HG03432 (cell line): ENCODE measurements at regions not wholly inside any gene's neighbourhood (a gene's known extent, or its start where the extent isn't known, plus 50 kb on each side); places are given as distances from the start of the nearest gene placed in this dataset.
"Not testable (repeated sequence)": the region's sequence is repeated elsewhere in the genome, so short reads cannot be mapped to it uniquely, and the experiment has no call there.

Source experiments
- ATAC-seq: cut with Tn5 transposase; IDR thresholded peaks from one replicate; pipeline ENCODE4 v1.9.1; 2021; ENCODE audit warnings: mild to moderate bottlenecking, moderate library complexity; ENCODE audit not compliant: unreplicated experiment

- no peak for ATAC-seq
Observed at GRCh38 chr12:88918161-88918560, 337.9 kb upstream of the KITLG start.

GRCh38 chr12:88914967-88915366, 334.7 kb upstream of the KITLG start:
- ATAC-seq, result no peak

DNA sequence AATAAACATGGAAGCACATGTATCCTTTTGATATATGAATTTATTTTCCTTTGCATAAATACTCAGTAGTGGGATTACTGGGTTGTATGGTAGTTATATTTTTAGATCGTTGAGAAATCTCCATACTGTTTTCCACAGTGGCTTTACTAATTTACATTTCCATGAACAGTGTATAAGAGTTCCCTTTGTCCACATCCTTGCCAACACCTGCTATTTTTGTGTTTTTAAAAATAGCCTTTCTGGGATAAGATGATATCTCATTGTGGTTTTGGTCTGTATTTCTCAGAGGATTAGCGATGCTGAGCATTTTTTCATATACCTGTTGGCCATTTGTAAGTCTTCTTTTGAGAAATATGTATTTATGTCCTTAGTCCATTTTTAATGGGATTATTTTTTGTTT, 329.2 kb upstream of the KITLG start:
- no peak for ATAC-seq

- ATAC-seq, result no peak
Observed at GRCh38 chr12:88908345-88908744, 328.1 kb upstream of the KITLG start.

DNA sequence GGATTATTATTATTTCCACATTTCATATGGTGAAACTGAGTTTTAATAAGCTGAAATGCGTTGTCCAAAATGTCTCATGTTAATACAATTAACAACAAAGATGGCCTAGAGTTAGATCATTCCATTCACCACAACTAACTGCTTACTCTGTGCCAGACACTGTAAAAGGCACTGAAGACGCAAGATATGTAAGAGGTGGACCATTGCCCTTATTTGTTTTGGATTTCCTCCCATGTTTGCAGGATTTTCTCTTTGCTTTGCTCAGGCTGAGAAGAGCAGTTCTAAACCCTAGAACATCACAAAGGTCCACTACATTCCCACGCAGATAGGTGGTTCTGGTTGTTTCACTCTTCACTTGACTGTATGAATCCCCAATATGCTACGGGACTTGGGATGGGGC, 324.4 kb upstream of the KITLG start:
- no peak for ATAC-seq

DNA sequence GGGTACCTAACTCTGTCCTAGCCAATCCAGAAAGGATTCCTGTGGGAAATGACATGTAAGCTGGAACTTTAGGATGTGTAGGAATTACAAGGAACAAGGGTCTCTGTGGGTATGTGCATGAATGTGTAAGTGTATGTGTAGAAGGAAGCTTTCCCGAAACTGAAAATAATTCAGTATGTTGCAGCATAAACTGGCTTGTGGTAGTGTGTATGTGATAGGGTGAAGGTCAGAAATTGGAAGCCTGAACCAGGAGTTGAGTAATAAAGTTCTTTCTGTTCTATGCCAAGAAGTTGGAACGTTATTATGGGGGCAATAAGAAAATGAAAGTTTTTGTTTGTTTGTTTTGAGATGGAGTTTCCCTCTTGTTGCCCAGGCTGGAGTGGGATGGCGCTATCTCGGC, 323.1 kb upstream of the KITLG start:
- no peak for ATAC-seq

DNA sequence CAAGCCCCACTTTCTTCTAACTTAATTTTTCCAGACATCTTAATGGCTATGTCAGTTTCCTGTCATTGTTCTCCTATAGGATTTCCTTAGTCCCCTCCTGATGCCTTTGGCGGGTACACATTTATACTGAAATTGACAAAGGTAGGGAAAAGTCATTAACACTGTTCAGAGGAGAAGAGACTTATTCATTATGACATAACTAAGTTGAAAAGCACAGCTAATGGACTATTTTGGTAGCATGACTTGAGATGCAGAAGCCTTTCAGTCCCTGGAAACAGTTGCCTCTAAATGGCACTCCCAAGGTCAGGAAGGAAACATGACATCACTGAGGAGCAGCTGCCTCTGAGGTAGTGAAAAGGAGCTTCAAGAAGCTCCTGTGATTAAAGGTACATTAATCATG, 317.5 kb upstream of the KITLG start:
- ATAC-seq, result no peak

- ATAC-seq, result no peak
Observed at GRCh38 chr12:88896958-88897357, 316.7 kb upstream of the KITLG start.

- ATAC-seq, result no peak
Observed at GRCh38 chr12:88895634-88896033, 315.4 kb upstream of the KITLG start.

DNA sequence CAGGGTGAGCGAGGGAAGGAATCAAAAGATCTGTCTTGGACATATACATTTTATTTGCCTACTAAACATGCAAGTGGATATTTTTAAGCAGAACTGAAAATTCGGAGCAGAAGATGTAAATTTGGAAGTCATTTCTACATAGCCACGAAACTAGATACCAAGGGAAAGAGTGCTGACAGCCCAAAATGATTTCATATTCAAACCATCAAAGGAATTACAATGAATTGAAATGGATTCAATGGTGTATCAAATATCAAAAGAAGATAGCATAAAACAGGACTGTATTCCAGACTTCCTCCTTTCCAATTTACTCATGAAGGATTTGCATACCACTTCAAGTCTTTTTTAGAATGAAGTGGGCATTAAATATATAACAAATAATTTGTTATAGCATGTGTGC, 313.5 kb upstream of the KITLG start:
- no peak for ATAC-seq

DNA sequence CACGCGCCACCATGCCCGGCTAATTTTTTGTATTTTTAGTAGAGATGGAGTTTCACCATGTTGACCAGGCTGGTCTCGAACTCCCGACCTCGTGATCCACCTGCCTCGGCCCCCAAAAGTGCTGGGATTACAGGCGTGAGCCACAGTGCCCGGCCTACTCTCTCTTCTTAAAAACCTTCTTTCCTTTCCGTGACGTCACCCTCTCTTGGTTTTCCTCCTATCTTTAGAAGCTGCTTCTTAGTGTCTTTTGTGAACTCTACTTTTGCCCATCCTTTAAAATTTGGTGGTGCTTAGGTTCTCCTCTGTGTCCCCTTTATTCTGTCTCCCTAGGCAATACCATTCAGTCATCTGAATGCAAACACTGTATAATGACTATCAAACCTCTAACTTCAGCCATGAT, 311.2 kb upstream of the KITLG start:
- not testable (repeated sequence) for ATAC-seq

DNA sequence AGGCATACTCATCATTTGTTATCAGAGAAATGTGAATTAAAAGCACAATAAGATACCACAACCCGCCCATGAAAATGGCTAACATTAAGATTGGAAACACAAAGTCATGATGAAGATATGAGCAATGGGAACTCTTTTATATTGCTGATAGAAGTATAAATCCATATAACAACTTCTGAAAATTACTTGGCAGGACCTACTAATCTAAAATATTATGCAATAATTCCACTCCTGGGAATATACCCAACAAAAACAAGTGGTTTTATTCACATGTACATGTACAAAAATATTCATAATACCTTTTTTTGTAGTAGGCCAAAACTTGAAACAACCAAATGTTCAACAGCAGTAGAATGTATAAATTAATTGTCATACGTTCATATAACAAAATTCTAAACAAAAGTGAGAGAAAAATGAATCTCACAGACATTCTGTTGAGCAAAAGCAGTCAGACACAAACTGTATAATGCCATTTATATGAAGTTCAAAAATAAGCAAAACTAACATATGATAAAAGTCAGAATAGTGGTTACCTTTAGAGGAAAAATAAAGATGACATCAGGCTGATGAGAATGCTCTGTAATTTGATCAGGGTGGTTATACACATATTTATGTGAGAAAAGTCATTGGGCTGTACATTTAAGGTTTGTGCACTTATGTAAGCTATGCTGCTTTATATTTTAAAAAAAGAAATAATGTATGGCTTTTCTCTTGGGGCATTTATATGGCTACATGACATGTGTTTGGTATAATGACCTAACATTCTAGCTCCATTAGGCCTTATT, 309.2 kb upstream of the KITLG start:
- no peak for ATAC-seq

DNA sequence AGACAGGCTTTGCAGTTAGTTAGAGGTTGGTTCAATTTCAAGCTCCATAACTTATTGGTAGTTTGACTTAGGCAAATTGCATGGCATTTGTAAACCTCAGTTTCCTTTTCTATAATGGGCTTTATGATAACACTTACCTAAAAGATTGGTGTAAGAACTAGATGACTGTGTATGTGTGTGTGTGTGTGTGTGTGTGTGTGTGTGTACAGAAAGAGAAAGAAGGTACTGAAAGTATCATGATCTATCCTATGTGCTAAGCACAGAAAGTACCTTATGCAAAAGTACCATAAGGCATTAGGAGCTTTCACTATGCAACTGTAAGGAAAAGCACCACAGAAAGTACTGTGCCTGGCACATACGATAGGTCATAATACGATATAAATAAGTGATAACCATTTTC, 304.3 kb upstream of the KITLG start:
- ATAC-seq, result peak; percentile 86

DNA sequence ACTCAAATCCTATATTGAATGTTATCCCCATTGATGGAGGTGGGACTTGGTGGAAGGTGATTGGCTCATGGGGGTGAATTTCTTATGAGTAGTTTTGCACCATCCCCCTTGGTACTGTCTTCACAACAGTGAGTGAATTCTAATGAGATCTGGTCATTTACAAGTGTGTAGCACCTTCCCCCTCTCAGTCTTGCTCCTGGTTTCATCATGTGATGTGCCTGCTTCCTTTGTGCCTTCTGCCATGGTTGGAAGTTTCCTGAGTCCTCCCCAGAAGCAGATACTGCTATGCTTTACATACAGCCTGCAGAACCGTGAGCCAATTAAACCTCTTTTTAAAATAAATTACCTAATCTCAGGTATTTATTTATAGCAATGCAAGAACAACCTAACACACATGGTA, 302.4 kb upstream of the KITLG start:
- ATAC-seq, result no peak

- ATAC-seq, result no peak
Observed at GRCh38 chr12:88880051-88880450, 299.8 kb upstream of the KITLG start.

- no peak for ATAC-seq
Observed at GRCh38 chr12:88878295-88878694, 298.0 kb upstream of the KITLG start.

DNA sequence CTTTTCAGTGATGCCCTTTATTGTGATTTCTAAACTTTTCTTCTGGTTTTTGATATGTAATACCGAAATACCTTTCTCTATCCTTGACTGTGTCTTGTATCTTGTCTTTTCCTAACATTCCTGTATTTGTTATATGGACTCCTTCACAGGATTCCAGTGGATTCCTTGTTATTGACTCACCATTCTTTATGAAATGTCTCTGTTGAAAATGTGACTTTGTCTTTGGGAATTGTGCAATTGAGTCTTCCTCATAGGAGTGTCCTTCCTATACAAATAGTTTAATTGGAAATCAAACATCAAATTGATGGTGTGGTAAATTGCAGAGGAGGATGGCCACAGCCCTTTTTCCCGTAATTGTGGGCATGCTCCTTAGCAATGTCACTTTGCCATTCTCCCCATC, 296.6 kb upstream of the KITLG start:
- no peak for ATAC-seq

GRCh38 chr12:88870000-88870737, 289.9 kb upstream of the KITLG start:
- ATAC-seq, result no peak

DNA sequence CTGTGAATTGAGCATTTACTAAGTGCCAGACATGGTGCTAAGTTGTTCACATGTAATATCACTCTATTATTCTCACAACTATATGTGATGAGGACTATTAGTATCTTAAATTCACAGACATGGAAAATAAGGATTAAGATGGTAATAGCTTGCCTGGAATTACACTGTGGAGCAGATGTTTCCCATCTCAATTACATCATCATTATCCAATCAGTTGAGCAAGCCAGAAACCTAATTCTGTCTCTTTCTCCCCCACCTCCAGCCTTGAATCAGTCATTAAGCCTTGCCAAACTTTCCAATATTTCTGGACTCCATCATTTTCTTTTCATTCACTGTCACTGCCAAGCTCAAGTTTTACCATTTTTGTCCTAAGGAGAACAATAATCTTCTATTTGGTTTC, 287.8 kb upstream of the KITLG start:
- ATAC-seq, result no peak

DNA sequence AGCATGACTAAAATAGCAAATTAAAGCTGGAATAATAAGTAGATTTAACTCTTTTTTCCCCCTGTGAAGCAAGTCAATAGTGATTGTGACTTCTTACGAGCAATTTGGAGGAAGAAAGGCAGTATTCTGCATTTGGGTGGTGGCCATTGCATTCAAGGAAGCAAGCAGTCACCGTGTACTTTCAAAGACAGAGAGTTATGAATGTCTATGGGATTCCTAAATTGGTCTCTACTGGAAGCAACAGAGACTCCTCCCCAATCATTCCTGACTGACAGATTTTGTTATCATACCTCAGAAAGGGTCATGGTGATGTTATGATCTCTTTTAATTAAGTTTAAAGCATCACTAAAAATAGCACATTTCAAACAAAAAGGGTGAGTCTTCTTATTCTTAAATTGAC, 287.2 kb upstream of the KITLG start:
- ATAC-seq, result no peak

GRCh38 chr12:88866881-88867280, 286.6 kb upstream of the KITLG start:
- no peak for ATAC-seq

DNA sequence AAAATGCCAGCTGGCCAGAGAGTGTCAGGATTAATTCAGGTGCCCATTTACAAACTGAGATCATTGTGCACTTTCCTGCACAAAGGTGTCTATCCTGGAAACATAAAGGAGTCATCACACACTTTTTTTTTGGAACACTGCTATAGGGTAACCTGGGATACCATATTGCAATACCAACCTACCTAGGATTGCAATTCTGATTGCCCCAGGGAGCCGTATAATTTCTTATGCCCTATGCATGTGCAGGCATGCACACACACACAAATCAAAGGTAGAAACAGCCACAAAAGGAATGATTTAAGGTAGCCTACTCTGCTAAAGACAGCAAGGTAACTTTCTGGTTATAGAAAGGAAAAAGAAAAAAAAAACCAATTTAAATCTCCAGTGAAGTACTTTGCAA, 285.3 kb upstream of the KITLG start:
- no peak for ATAC-seq

DNA sequence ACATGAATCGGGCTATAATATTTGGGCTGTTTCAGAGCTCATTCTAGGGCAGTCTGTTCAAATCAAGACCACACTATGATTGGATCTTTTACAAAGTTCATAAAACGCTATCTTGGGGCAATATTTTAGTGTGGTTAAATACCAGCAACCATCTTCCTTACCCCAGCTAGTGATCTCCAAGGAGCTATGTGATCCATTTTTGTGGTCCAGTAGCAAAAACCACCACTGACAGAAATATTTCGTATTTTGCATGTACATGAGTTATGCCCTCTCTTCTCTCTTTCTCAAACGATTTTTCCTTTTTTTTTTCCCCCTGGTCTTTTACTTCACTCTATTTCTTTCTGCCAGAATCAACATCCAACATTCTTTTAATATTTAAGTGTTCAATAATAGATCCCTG, 280.6 kb upstream of the KITLG start:
- no peak for ATAC-seq
